K562 (cell line): ENCODE measurements at regions not wholly inside any gene's neighbourhood (a gene's known extent, or its start where the extent isn't known, plus 50 kb on each side); places are given as distances from the start of the nearest gene placed in this dataset.

Source experiments
- ASH1L ChIP-seq: fragments of 450-650 bp; IDR thresholded peaks from 2 replicates; pipeline ENCODE4 v1.6.1; 2018; ENCODE audit warnings: borderline replicate concordance, mild to moderate bottlenecking, low read depth; ENCODE audit not compliant: partially characterized antibody
- CXXC5 ChIP-seq: fragments of 250-450 bp; sonication (Bioruptor Pico); IDR thresholded peaks from 2 replicates; pipeline ENCODE4 v1.8.0; 2022; ENCODE audit warnings: inconsistent platforms, mild to moderate bottlenecking, moderate library complexity
- ESRRA ChIP-seq: fragments of 450-650 bp; IDR thresholded peaks from 2 replicates; pipeline ENCODE4 v1.6.1; 2014; ENCODE audit warnings: low read depth, mild to moderate bottlenecking, moderate library complexity, borderline replicate concordance
- HOXB6 ChIP-seq: fragments of 250-450 bp; sonication (Bioruptor Pico); IDR thresholded peaks from 2 replicates; pipeline ENCODE4 v1.5.1; 2022; ENCODE audit warnings: mild to moderate bottlenecking, borderline replicate concordance
- IFI16 ChIP-seq: fragments of 250-450 bp; sonication (Bioruptor Pico); IDR thresholded peaks from 2 replicates; pipeline ENCODE4 v2.1.2; 2022; ENCODE audit warnings: mild to moderate bottlenecking, inconsistent platforms
- MLX ChIP-seq, 2 experiments: fragments of 450-650 bp in 1 of 2; sonication (generic) in 1 of 2; formaldehyde crosslinking; conservative IDR thresholded peaks; 2 replicates each; pipeline versions ENCODE4 v1.4.0 to v1.8.1; 2020 to 2022; ENCODE audit warnings: mild to moderate bottlenecking in 1 of 2, missing genetic modification reagents in 1 of 2
- NELFE ChIP-seq: IDR thresholded peaks from 2 replicates; pipeline ENCODE4 v1.6.1; 2011; ENCODE audit warnings: mild to moderate bottlenecking; ENCODE audit not compliant: insufficient read depth, insufficient read length
- NUFIP1 ChIP-seq: fragments of 450-650 bp; IDR thresholded peaks from 2 replicates; pipeline ENCODE4 v1.6.1; 2018; ENCODE audit not compliant: partially characterized antibody
- PTBP1 ChIP-seq: fragments of 200-400 bp; formaldehyde crosslinking; IDR thresholded peaks from 2 replicates; pipeline ENCODE4 v1.6.1; 2017; ENCODE audit warnings: low read depth, low read length
- RAD21 ChIP-seq, 2 experiments: fragments of 250-450 bp in 1 of 2; fragments of 450-650 bp in 1 of 2; sonication (Bioruptor Pico) in 1 of 2; formaldehyde crosslinking in 1 of 2; IDR thresholded peaks in 1 of 2; conservative IDR thresholded peaks in 1 of 2; 2 replicates each; pipeline versions ENCODE4 v1.4.0 to v1.8.0; 2020 to 2022; ENCODE audit warnings: mild to moderate bottlenecking in 2 of 2, moderate library complexity in 1 of 2
- RBBP5 ChIP-seq: fragments of 200-600 bp; sonication (generic); IDR thresholded peaks from 2 replicates; pipeline ENCODE4 v1.6.1; 2012; ENCODE audit warnings: borderline replicate concordance, mild to moderate bottlenecking, low read length, control low read depth, inconsistent platforms; ENCODE audit not compliant: insufficient read depth, poor library complexity, severe bottlenecking
- SMAD1 ChIP-seq: fragments of 150-350 bp; IDR thresholded peaks from 2 replicates; pipeline ENCODE4 v1.6.1; 2014; ENCODE audit warnings: low read length, low read depth; ENCODE audit not compliant: partially characterized antibody
- SOX6 ChIP-seq: fragments of 450-650 bp; IDR thresholded peaks from 2 replicates; pipeline ENCODE4 v1.6.1; 2014; ENCODE audit warnings: mild to moderate bottlenecking
- TCF3 ChIP-seq: sonication (generic); formaldehyde crosslinking; IDR thresholded peaks from 2 replicates; pipeline ENCODE4 v1.4.0; 2020; ENCODE audit warnings: mild to moderate bottlenecking, missing genetic modification reagents
- TGIF2 ChIP-seq: sonication (generic); formaldehyde crosslinking; IDR thresholded peaks from 2 replicates; pipeline ENCODE4 v1.8.1; 2022; ENCODE audit warnings: mild to moderate bottlenecking, missing genetic modification reagents, moderate library complexity
- U2AF2 ChIP-seq: fragments of 200-400 bp; formaldehyde crosslinking; optimal IDR thresholded peaks from 2 replicates; pipeline ENCODE3; 2017; ENCODE audit warnings: low read depth, mild to moderate bottlenecking, low read length
- ZBTB33 ChIP-seq: sonication (generic); formaldehyde crosslinking; IDR thresholded peaks from 2 replicates; pipeline ENCODE4 v1.8.1; 2023; ENCODE audit warnings: mild to moderate bottlenecking, missing genetic modification reagents
- ZFX ChIP-seq: sonication (generic); formaldehyde crosslinking; IDR thresholded peaks from 2 replicates; pipeline ENCODE4 v1.8.0; 2022; ENCODE audit warnings: mild to moderate bottlenecking, missing genetic modification reagents, moderate library complexity
- ZKSCAN3 ChIP-seq: fragments of 250-450 bp; sonication (Bioruptor Pico); IDR thresholded peaks from 2 replicates; pipeline ENCODE4 v1.4.0; 2020
- ZNF224 ChIP-seq: sonication (generic); formaldehyde crosslinking; IDR thresholded peaks from 2 replicates; pipeline ENCODE4 v1.8.0; 2022; ENCODE audit warnings: mild to moderate bottlenecking, missing genetic modification reagents
- TF ChIP-seq, protein P1 (sequence below): fragments of 450-650 bp; IDR thresholded peaks from 2 replicates; pipeline ENCODE4 v1.6.1; 2016; ENCODE audit warnings: missing biosample characterization, missing genetic modification characterization
- TF ChIP-seq, protein P2 (sequence below), 2 experiments: fragments of 450-650 bp; IDR thresholded peaks; 2 replicates each; pipeline ENCODE4 v1.6.1; 2016

- TF ChIP-seq, protein P1, sequence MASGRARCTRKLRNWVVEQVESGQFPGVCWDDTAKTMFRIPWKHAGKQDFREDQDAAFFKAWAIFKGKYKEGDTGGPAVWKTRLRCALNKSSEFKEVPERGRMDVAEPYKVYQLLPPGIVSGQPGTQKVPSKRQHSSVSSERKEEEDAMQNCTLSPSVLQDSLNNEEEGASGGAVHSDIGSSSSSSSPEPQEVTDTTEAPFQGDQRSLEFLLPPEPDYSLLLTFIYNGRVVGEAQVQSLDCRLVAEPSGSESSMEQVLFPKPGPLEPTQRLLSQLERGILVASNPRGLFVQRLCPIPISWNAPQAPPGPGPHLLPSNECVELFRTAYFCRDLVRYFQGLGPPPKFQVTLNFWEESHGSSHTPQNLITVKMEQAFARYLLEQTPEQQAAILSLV (tag) = peak; percentile 32; the same call in 1 of the 2 replicates
- no peak for TF ChIP-seq NELFE
- TF ChIP-seq SMAD1 = no peak
- no peak for TF ChIP-seq NUFIP1
- TF ChIP-seq U2AF2 = no peak
- TF ChIP-seq ESRRA = peak; percentile 61; the same call in 1 of the 2 replicates
- TF ChIP-seq ASH1L = no peak
- TF ChIP-seq CXXC5 = peak; percentile 22; the same call in 1 of the 2 replicates
- no peak for TF ChIP-seq RBBP5
- TF ChIP-seq PTBP1 = no peak
- TF ChIP-seq ZNF224 (CRISPR knock-in tag) = no peak
- TF ChIP-seq TGIF2 = no peak
- TF ChIP-seq SOX6 = peak; percentile 30; the same call in 1 of the 2 replicates
- TF ChIP-seq, protein P2, sequence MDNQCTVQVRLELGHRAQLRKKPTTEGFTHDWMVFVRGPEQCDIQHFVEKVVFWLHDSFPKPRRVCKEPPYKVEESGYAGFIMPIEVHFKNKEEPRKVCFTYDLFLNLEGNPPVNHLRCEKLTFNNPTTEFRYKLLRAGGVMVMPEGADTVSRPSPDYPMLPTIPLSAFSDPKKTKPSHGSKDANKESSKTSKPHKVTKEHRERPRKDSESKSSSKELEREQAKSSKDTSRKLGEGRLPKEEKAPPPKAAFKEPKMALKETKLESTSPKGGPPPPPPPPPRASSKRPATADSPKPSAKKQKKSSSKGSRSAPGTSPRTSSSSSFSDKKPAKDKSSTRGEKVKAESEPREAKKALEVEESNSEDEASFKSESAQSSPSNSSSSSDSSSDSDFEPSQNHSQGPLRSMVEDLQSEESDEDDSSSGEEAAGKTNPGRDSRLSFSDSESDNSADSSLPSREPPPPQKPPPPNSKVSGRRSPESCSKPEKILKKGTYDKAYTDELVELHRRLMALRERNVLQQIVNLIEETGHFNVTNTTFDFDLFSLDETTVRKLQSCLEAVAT (IDR thresholded peaks at IDR 0.05) = peak in 1 of 2 experiments; percentile 36; a peak in 1 of 4 replicates
- TF ChIP-seq MLX (CRISPR knock-in tag; conservative IDR thresholded peaks at IDR 0.05) = no peak
- no peak for TF ChIP-seq IFI16 (CRISPR knock-in tag)
- TF ChIP-seq HOXB6 (CRISPR knock-in tag) = no peak
- TF ChIP-seq ZBTB33 (CRISPR knock-in tag) = no peak
- no peak for TF ChIP-seq ZKSCAN3 (CRISPR knock-in tag)
- TF ChIP-seq TCF3 (CRISPR knock-in tag) = 0 out of 2 replicates have a peak, but pooled peaks have one; percentile 23
- no peak for TF ChIP-seq ZFX
- TF ChIP-seq RAD21 (CRISPR knock-in tag; conservative IDR thresholded peaks at IDR 0.05 in 1 of 2, IDR thresholded peaks at IDR 0.05 in 1 of 2) = no peak
These were observed 72.6 kb upstream of the ZNF92 start (continued) for GRCh38 chr7:65301007-65301406.
